M059J (cell line): ENCODE measurements at regions not wholly inside any gene's neighbourhood (a gene's known extent, or its start where the extent isn't known, plus 50 kb on each side); places are given as distances from the start of the nearest gene placed in this dataset.
A peak's percentile ranks its signal among the peaks of the same experiment; 100 is the strongest.

ENCODE experiments used
- DNase-seq: peaks from one replicate; pipeline ENCODE4 v3.0.0-alpha.2; 2012; ENCODE audit warnings: low read depth

- DNase-seq, result no peak
Observed at GRCh38 chr2:143954186-143954585, 565.7 kb downstream of the ZEB2 start.

- DNase-seq, result no peak
Observed at GRCh38 chr2:143953451-143954030, 566.4 kb downstream of the ZEB2 start.

GRCh38 chr2:143952536-143952935 is 567.4 kb downstream of the ZEB2 start:
- no peak for DNase-seq

- no peak for DNase-seq
Observed at GRCh38 chr2:143950704-143951103, 569.2 kb downstream of the ZEB2 start.

GRCh38 chr2:143949121-143949848 is 570.6 kb downstream of the ZEB2 start:
- DNase-seq, result peak; percentile 3

GRCh38 chr2:143948710-143949109 is 571.2 kb downstream of the ZEB2 start:
- no peak for DNase-seq

- no peak for DNase-seq
Observed at GRCh38 chr2:143946436-143947391, 573.2 kb downstream of the ZEB2 start.

GRCh38 chr2:143942486-143942885 is 577.4 kb downstream of the ZEB2 start:
- DNase-seq, result no peak

- no peak for DNase-seq
Observed at GRCh38 chr2:143940720-143941119, 579.2 kb downstream of the ZEB2 start.

- DNase-seq, result peak; percentile 2
Observed at GRCh38 chr2:143939626-143940330, 580.1 kb downstream of the ZEB2 start.

- DNase-seq, result peak; percentile 9
Observed at GRCh38 chr2:143937723-143938350, 582.1 kb downstream of the ZEB2 start.

- DNase-seq, result peak; percentile 39
Observed at GRCh38 chr2:143936848-143937722, 582.8 kb downstream of the ZEB2 start.

GRCh38 chr2:143936538-143936847 is 583.4 kb downstream of the ZEB2 start:
- DNase-seq, result peak; percentile 4

- no peak for DNase-seq
Observed at GRCh38 chr2:143935482-143935752, 584.5 kb downstream of the ZEB2 start.

GRCh38 chr2:143934626-143935481 is 585.1 kb downstream of the ZEB2 start:
- no peak for DNase-seq

- no peak for DNase-seq
Observed at GRCh38 chr2:143933946-143934569, 585.9 kb downstream of the ZEB2 start.

- no peak for DNase-seq
Observed at GRCh38 chr2:143930891-143931290, 589.0 kb downstream of the ZEB2 start.

GRCh38 chr2:143928613-143929012 is 591.3 kb downstream of the ZEB2 start:
- DNase-seq, result no peak

- DNase-seq, result no peak
Observed at GRCh38 chr2:143928184-143928583, 591.7 kb downstream of the ZEB2 start.
